Neural crest cell (in vitro differentiated cells): ENCODE measurements at regions not wholly inside any gene's neighbourhood (a gene's known extent, or its start where the extent isn't known, plus 50 kb on each side); places are given as distances from the start of the nearest gene placed in this dataset.

Experiments used
- DNase-seq: peaks from one replicate; pipeline ENCODE4 v3.0.0; 2021; ENCODE audit warnings: low read depth, mixed read lengths, low spot score
- H3K27ac Mint-ChIP-seq: one replicate; pipeline ENCODE4 v1.8.0; 2021; ENCODE audit warnings: mild to moderate bottlenecking, mixed read lengths; ENCODE audit not compliant: unreplicated experiment
- H3K27me3 Mint-ChIP-seq: 2 replicates; pipeline ENCODE4 v1.8.0; 2021; ENCODE audit warnings: low read depth, mild to moderate bottlenecking, mixed read lengths
- H3K36me3 Mint-ChIP-seq: 2 replicates; pipeline ENCODE4 v1.8.0; 2021; ENCODE audit warnings: low read depth, mild to moderate bottlenecking, mixed read lengths
- H3K4me1 Mint-ChIP-seq: 2 replicates; pipeline ENCODE4 v1.8.0; 2021; ENCODE audit warnings: mixed read lengths
- H3K4me3 Mint-ChIP-seq: one replicate; pipeline ENCODE4 v1.8.0; 2021; ENCODE audit warnings: mild to moderate bottlenecking, mixed read lengths
- H3K9me3 Mint-ChIP-seq: 2 replicates; pipeline ENCODE4 v1.8.0; 2021; ENCODE audit warnings: mixed read lengths
- CTCF ChIP-seq: fragments of 200-600 bp; sonication (generic); conservative IDR thresholded peaks from 2 replicates; pipeline ENCODE4 v1.5.0; 2021; ENCODE audit warnings: antibody characterized with exemption, mild to moderate bottlenecking

GRCh38 chr20:55581519-55581918, 423.8 kb downstream of the CBLN4 start:
- Mint-ChIP-seq H3K27ac (no peak overlapping the region), H3K27me3 (no peaks in the 10 kb centered on the region), H3K4me3 (no peak overlapping the region), H3K36me3 (no peaks in the 10 kb centered on the region), H3K4me1 (no peaks in the 10 kb centered on the region), H3K9me3 (peaks cover 2% of the 10 kb centered on the region)
- no peak for TF ChIP-seq CTCF
- DNase-seq = no peak

DNA sequence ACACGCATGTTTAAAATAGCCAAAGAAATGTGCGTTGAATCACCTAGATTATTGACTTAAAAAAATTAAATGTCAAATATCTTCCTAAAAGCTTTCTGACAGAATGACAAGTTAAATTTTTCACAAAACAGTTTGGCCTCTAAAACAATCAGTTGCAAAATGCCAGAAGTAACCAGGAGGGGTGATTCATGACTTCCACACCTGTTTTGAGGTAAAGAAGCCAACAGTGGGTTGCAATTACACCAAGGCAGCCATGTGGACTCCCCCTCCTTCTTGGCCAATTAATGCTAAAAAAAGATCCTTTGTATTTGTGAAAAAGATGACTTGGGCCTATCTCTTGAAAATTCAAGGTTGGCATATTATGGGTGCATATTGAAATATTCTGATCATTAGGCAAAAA, 424.8 kb downstream of the CBLN4 start:
- no peaks in the 10 kb centered on the region for H3K4me1 Mint-ChIP-seq
- peaks cover 2% of the 10 kb centered on the region for H3K9me3 Mint-ChIP-seq
- no peaks in the 10 kb centered on the region for H3K36me3 Mint-ChIP-seq

DNA sequence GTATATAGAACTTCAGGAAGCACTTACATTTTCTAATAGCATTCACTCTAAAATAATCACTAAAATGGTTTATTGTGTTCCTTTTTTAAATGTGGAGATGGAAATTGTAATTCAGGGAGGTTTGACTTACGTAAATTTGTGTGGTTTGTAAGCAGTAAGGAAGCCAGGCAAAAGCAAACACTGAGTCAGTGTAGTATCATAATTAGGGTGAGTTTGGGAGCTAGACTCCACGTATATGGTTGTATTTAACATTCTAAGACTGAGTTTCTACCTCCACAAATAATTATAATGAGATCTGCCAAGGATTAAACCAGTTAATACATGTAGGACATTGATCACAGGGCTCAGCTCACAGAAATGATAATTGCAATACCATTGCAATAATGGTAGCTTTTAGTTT, 425.5 kb downstream of the CBLN4 start:
- no peak for TF ChIP-seq CTCF
- H3K4me3 Mint-ChIP-seq = no peak overlapping the region
- H3K4me1 Mint-ChIP-seq = no peaks in the 10 kb centered on the region
- no peaks in the 10 kb centered on the region for H3K36me3 Mint-ChIP-seq
- H3K9me3 Mint-ChIP-seq = peaks cover 2% of the 10 kb centered on the region
- no peak overlapping the region for H3K27ac Mint-ChIP-seq
- no peaks in the 10 kb centered on the region for H3K27me3 Mint-ChIP-seq
- DNase-seq = no peak

More for the DNA sequence above, 424.8 kb downstream of the CBLN4 start:
- no peak for TF ChIP-seq CTCF
- Mint-ChIP-seq H3K27ac (no peak overlapping the region), H3K4me3 (no peak overlapping the region), H3K27me3 (no peaks in the 10 kb centered on the region)
- no peak for DNase-seq

GRCh38 chr20:55576981-55577380, 428.3 kb downstream of the CBLN4 start:
- Mint-ChIP-seq H3K27me3 (no peaks in the 10 kb centered on the region), H3K27ac (no peak overlapping the region), H3K9me3 (peaks cover 2% of the 10 kb centered on the region), H3K4me1 (no peaks in the 10 kb centered on the region), H3K4me3 (no peak overlapping the region), H3K36me3 (no peaks in the 10 kb centered on the region)
- no peak for DNase-seq
- no peak for TF ChIP-seq CTCF

DNA sequence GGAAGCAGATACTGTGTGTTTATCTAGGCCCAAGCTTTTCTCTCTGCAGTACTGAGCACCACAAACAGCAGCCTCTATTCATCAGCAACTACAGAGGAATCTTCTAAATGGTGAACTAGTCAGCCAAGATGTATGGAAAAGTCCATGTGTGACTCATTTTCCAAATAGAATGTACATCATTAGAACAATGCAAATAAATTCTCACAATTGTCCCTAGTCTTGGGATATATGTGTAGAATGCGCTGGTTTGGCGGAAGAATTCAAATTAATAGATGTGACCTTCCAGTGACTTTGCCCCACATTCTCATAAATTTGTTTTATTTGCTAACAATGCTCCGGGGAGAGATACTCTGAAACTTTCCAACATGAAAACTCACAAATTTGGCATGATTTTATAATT, 436.2 kb downstream of the CBLN4 start:
- Mint-ChIP-seq H3K4me3 (no peak overlapping the region), H3K9me3 (no peaks in the 10 kb centered on the region), H3K4me1 (no peaks in the 10 kb centered on the region), H3K27me3 (no peaks in the 10 kb centered on the region), H3K27ac (no peak overlapping the region), H3K36me3 (no peaks in the 10 kb centered on the region)
- no peak for DNase-seq
- no peak for TF ChIP-seq CTCF

DNA sequence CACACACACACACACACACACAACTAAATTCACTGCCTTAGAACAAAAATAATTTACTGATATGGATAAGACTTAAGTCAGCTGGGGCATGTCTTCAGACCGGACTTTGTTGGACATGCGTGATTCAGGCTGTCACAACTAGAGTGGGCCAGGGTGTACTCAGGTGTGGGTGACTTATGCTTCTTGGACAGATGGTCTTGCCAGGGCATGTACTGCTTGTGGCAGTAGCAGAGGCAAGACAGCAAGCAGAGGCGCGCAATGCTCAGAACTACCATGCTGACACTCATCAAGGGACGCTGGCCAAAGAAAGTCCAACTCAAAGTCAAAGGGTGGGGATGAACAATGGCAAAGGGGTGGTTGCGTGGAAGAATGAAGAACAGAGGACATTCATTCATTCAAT, 437.5 kb downstream of the CBLN4 start:
- H3K27me3 Mint-ChIP-seq = no peaks in the 10 kb centered on the region
- no peak overlapping the region for H3K4me3 Mint-ChIP-seq
- TF ChIP-seq CTCF = no peak
- DNase-seq = no peak
- no peaks in the 10 kb centered on the region for H3K4me1 Mint-ChIP-seq
- H3K27ac Mint-ChIP-seq = no peak overlapping the region
- peaks cover 5% of the 10 kb centered on the region for H3K9me3 Mint-ChIP-seq
- H3K36me3 Mint-ChIP-seq = no peaks in the 10 kb centered on the region
